ENCODE measurements at regions not wholly inside any gene's neighbourhood (a gene's known extent, or its start where the extent isn't known, plus 50 kb on each side); places are given as distances from the start of the nearest gene placed in this dataset.
A peak's percentile ranks its signal among the peaks of the same experiment; 100 is the strongest.
"Not testable (repeated sequence)": the region's sequence is repeated elsewhere in the genome, so short reads cannot be mapped to it uniquely, and the experiment has no call there.

- not testable (repeated sequence) for H3K4me3 ChIP-seq; H3K27ac ChIP-seq; DNase-seq (ENCODE audit: low spot score)
Measured at GRCh38 chr16:29578898-29579297, 72.7 kb upstream of the NPIPB12 start.

DNA sequence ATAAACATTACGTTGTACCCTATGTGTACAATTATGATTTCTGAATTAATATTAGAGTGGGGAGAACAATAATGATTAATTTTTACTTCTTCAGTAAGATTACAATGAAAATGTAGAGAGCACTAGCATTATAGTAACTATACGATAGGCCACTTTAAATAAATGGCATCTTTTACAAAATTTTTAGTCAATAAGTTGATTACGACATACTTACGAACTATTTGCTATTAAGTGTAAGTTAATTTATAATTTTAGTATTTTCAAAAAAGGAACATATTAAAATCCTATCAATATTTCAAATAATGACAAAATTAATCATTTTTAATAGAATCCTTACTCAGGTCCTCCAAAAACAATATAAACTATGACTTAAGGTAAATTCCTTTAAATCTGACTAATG lies 75.6 kb upstream of the NPIPB12 start:
- not testable (repeated sequence) for H3K4me3 ChIP-seq; H3K27ac ChIP-seq; DNase-seq (ENCODE audit: low spot score)

DNA sequence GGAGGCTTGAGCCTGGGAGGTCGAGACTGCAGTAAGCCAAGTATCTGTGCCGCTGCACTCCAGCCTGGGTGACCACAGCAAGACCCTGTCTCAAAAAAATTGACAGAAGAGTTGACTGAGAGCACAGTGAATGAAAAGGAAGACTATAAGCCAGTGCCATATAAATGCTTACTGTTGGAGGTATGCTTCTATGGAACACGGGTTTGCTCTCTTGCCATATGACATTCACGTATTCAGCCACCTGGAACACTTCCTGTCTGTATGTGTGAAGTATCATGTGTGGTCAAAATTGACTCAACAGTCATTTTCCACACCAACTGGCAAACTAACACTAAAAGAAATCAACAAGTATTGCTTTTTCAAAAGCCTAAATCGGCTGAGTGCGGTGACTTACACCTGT lies 71.1 kb upstream of the SPN start:
- DNase-seq (ENCODE audit: low spot score); H3K4me3 ChIP-seq; H3K27ac ChIP-seq: not testable (repeated sequence)

DNA sequence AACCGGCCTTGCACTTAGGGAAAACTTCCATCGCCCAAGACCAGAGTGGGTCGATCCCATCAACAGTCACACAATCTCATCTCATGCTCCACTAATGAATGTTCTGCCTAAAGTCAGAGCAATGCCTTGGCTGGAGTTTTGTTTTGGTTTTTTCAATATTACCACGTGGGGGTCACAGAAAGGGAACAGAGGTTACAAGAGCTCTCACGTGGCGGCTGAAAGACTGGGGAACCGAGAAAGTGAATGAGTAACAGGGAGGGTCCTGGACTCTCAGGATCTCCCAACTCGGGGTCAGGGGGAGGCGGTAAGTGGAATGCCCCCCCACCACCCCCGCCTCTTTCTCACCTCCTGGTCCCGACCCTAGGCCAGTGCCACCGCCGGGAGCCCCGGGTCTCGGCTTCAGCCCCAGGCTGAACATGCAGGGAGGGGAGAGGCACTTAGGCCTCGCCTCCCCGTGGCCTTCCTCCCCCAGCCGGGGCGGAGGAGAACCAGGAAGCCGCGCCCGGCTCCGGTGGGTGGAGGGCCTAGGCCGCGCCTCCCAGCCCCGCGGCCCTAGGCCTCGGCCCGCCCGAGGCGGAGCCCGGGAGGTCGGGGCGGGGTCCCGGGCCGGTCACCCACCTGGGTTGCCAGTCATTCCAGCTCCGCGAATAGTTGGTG lies 68.7 kb upstream of the SPN start:
- not testable (repeated sequence) for DNase-seq (ENCODE audit: low spot score)
- Histone ChIP-seq H3K4me3 (peak overlapping the region; percentile 77), H3K27ac (peak overlapping the region; percentile 20 to 88)

GRCh38 chr16:29594926-29595838 lies 67.9 kb upstream of the SPN start:
- peak; percentile 88 for DNase-seq (ENCODE audit: low spot score)
- peak overlapping the region; percentile 79 to 88 for H3K27ac ChIP-seq
- H3K4me3 ChIP-seq: peak overlapping the region; percentile 77

- not testable (repeated sequence) for DNase-seq (ENCODE audit: low spot score); H3K27ac ChIP-seq; H3K4me3 ChIP-seq
Measured at GRCh38 chr16:29597030-29597429, 66.0 kb upstream of the SPN start.

DNA sequence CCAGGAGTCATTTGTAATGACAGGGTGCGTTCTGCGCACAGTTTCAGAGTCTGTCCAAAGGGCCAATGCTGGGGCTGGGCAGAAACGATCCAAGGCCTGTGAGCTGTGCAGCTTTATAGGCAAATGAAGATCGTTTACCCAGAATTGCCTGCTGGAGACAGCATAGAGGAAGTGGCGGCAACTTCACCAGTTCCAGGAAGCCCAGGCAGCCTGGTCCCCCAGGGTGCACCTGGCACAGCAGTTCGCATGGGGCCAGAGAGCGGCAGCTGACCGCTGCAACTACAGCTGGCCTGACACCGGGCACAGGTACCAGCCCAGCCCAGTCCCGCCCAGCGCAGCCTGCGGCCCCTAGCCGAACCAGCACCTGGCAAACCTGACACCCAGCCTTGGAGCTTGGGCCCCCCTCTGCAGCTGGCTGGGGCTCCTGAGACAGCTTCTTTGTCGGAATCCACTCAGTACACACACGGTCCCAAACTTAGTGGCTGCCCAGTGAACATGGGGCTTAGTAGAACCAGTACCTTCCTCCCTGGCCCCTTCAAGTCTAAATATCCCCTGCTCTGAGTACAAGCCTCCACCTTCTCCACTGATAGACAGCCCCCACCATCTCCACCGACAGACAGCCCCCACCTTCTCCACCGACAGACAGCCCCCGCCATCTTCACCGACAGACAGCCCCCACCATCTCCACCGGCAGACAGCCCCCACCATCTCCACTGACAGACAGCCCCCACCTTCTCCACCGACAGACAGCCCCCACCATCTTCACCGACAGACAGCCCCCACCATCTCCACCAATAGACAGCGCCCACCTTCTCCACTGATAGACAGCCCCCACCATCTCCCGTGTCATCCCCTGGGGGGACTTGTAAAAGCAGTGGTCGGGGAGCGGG lies 62.7 kb upstream of the SPN start:
- peak overlapping the region; percentile 12 for H3K4me3 ChIP-seq
- not testable (repeated sequence) for DNase-seq (ENCODE audit: low spot score)

DNA sequence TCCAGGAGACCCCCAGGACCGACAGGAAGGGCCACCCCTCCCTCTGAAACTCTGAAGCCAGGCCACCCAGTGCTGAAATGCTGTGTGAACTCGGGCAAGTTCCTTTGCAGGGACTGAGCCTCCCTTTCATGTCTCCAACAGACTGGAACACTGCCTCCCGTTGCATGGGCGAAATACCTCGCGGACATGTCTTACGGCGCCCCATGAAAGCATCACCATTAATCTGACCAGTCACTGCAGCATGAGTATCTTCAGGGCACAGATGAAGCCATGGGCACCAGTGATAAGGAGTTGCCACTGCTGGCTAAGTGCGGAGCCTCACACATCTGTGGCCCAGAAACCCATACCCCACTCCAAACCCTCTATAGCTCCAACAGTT lies 60.8 kb upstream of the SPN start:
- H3K27ac ChIP-seq; H3K4me3 ChIP-seq; DNase-seq (ENCODE audit: low spot score): not testable (repeated sequence)

More for the DNA sequence above, 62.7 kb upstream of the SPN start:
- not testable (repeated sequence) for H3K27ac ChIP-seq

GRCh38 chr16:29602683-29603088 lies 60.4 kb upstream of the SPN start:
- H3K27ac ChIP-seq; H3K4me3 ChIP-seq; DNase-seq (ENCODE audit: low spot score): not testable (repeated sequence)

DNA sequence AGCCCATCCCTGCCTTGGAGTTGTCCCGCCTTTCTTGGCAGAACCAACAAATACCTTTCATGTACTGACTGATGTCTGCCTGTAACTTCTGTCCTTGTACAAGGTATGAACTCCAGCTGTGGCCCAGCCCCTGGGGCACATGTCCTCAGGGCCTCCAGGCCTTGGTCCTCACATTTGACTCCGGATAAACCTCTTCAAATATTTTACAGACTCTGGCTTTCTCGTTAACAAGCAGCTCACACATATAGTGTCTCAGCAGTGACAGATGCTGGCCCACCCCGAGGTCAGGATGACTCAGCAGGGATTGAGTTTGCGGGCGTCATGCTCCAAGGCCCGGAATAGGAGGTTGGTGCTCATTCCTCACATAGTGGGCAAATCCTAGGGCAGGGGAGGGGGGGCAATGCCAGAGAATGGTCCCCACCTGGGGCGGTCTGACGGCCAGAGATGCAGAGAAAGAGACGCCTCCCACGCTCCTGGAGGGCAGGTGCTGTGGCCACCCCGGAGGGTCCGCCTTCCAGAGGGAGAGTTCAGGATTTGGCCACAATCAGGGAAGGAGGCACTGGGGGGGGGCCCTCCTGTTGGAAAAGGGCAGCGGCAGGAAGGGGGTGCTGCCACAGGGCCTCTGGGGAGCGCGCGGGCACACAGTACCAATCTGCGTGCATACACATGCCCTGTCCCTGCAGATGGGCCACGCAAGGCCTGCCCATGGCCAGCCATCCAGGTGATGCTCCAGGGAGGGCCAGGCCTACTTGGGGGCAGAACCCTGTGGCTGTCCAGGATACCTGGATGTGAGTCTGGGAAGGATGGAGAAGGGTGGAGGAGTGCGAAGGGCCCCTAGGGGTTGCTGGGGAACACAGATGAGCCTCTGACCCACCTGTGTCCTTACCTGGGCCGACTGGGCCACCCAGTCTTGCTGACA lies 58.2 kb upstream of the SPN start:
- not testable (repeated sequence) for H3K4me3 ChIP-seq; H3K27ac ChIP-seq; DNase-seq (ENCODE audit: low spot score)

DNA sequence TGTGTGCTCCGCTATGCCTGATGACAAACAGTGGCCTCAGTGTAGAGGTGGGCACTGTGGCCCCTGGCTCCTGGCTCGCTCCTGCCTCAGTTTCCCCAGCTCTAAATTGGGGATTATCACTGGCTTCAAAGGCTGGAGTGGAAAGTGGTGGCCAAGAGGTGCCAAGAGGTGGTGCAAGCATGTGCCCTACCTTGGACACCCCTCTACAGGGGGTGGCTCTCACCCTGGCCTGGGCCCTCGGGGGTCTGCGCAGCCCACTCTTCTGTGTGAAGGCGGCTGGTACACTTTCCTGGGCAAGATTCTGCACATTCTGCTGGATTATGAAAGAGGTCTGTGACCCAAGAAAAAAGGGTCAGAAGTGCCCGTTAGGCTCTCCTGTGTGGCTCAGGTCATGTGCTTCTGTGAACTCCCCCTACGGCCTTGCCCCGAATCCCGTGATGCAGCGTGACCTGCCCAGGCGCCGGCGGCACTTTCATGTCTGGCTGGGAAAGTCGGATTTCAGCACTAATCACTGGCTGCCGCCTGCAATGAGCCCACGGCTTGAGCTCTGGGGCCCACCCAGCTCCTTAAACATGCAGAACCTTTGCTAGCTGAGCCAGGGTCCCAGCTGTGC lies 57.3 kb upstream of the SPN start:
- not testable (repeated sequence) for H3K4me3 ChIP-seq; DNase-seq (ENCODE audit: low spot score); H3K27ac ChIP-seq

DNA sequence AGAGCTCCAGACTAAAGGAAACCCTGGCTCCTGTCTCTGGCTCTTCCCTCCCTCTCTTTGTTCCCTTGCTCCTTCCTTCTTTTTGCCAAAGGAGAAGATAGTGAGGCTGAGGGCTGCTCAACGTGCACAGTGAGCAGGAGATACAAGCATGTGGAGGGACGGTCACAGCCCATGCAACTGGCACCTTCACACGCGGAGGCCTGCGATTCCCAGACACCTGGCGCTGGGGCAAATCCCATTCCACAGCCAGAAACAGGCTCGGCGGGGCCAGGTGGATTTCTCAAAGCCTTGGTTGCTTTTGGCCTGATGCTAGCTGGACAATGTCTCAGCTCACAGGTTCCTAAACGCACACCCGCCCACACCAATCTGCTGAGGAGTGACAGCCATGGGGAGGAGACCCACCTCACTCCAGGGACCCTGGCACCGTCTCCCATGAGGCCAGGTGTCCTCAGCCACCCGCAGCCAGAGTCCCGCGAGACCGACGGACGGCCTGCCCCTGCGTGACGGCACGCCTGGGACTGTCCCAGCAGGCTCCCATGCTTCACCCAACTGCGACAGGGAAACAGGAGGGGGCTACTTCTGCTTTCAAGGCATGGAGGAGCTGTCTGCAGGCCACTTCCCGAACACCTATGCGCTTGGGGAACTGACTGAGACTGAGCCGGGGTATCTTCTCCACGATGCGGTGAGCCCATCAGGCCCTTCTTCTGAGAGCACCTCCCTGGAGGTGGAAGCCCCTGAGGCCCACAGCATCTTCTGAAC lies 56.2 kb upstream of the SPN start:
- peak overlapping the region in 1 of 2 donors; percentile 11 for H3K27ac ChIP-seq
- DNase-seq (ENCODE audit: low spot score); H3K4me3 ChIP-seq: not testable (repeated sequence)

DNA sequence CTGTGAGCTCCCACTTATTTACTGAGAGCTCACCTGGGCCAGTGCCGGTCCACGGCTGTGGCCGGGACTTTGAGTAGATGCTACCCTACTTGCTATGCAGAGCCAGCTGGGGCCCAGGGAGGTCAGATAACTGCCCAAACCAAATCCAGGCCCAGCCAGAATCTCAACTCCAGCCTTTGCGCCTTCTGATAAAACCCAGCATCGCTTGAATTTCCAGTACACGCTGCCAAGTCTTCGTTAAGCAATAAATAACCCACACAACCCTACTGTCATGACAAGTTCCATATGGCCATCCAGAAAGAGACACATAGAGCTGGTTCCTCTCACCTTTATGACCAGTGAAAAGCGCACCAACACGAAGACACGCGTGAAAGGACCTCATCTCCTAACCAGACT lies 55.6 kb upstream of the SPN start:
- H3K4me3 ChIP-seq; DNase-seq (ENCODE audit: low spot score): not testable (repeated sequence)
- H3K27ac ChIP-seq: peak overlapping the region in 1 of 2 donors; percentile 11

- Histone ChIP-seq H3K27ac (peak overlapping the region in 1 of 2 donors; percentile 10), H3K4me3 (peak overlapping the region; percentile 85)
- DNase-seq (ENCODE audit: low spot score): not testable (repeated sequence)
Measured at GRCh38 chr16:29612381-29613306, 50.4 kb upstream of the SPN start.
